GM11168 (cell line): ENCODE measurements at regions not wholly inside any gene's neighbourhood (a gene's known extent, or its start where the extent isn't known, plus 50 kb on each side); places are given as distances from the start of the nearest gene placed in this dataset.
"Not testable (repeated sequence)": the region's sequence is repeated elsewhere in the genome, so short reads cannot be mapped to it uniquely, and the experiment has no call there.

ENCODE experiments used
- in situ Hi-C: fragments of 300-500 bp; cut with MboI; formaldehyde crosslinking; loops from one replicate; pipeline ENCODE4 v1.12.0; 2022; ENCODE audit warnings: low sequenced_read_pairs; ENCODE audit not compliant: unreplicated experiment

DNA sequence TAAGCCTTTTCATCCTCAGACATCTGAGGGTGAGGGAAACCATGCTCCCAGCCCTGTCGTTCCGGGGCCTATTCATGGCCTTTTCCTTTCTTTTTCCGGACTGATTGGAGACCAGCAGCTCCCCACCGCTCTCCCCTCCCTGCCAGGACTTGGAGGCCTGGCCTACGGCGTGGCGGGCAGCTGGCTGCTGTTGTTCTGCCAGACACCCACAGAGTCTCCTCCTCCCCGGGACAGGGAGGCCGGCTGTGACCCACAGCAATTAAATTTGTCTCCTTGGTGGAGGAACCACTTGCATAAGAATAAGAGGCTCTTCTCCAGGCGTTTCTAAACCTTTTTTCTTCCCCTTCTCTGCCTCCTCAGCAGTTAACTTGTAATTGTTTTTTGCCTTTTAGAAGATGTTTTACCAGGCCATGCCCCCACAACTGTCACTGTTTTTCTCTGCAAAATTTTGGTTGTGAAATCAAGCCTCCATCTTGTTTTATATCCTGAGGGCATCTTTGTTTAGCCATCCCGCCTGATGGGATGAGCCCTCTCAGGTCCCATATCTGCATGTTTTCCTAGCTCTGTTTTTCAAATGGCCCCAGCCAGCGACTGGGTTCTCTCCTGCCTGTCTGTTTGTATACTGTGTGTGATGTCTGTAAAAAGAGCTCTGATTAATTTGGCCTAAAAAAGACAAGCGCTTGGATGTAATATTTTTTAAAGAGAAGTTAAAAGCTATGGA lies 1060.0 kb upstream of the DDX18 start:
- in situ Hi-C loops, result no loop called here

DNA sequence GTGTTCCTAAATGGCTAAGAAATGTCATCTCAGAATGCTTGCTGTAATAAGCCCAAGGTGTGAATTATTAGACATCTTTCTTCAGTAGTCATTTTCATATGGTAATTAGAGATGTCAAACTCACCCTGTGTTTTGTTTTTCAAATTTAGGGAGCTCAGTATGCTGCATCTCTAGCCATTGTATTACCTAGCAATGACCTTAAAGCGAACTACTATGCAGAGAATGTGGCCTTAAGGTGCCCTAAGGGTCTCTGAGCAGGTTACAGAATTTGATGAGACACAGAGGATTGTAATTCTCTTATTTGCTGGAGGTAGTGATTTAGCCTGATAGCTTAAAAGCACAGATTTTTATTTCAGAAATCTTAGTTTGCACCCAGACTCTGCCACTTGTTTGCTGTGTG lies 1052.6 kb upstream of the DDX18 start:
- in situ Hi-C loops, result no loop called here

GRCh38 chr2:116769514-116769913 lies 1045.0 kb upstream of the DDX18 start:
- in situ Hi-C loops, result no loop called here

- in situ Hi-C loops, result no loop called here
Measured at GRCh38 chr2:116776556-116776955, 1037.9 kb upstream of the DDX18 start.

DNA sequence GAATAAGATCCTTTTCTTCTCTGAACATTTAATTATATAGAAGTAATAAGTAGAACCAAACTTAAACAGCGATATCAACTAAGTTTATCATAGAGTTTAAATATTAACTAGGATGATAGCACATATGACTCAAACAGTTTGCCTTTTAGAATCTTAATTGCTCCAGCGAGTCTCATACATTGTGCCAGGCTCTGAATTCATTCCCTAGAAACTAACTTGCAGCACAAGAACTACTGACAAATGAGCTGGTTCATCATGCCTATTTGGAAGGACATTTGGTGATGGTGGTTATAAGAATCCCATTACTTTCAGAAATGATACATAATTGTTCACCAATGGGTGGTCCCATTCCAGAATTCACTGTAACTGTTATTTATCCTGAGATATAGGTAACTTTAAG lies 1026.6 kb upstream of the DDX18 start:
- in situ Hi-C loops, result no loop called here

DNA sequence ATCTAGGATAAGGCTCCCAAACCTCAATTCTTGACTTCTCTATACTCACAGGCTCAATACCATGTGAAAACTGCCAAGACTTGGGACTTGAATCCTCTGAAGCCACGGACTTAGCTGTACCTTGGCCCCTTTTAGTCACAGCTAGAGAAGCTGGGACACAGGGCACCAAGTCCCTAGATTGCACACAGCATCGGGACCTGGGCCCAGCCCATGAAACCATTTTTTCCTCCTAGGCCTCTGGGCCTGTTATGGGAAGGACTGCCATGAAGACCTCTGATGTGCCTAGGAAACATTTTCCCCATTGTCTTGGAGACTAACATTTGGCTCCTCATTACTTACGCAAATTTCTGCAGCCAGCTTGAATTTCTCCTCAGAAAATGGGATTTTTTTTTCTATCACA lies 1011.8 kb upstream of the DDX18 start:
- in situ Hi-C loops, result no loop called here

DNA sequence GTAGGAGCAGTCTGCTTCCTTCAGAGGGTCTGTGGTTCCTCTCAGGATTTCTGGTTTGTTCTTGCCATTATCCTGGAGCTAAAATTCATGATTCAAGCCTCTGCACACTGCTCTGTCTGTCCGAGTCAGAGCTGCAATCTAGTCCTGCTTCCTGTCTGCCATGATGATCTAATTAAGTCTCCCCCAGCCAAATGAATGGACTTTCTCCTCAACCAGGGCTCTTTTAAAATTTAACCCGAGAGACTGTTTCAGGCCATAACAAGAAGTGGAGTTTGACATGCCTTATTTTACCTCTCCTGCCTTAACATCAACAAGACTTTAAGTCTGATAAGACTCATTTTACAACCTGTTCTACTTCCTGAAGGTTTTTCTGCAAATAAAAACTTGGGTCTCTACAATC lies 1009.6 kb upstream of the DDX18 start:
- in situ Hi-C loops, result no loop called here

DNA sequence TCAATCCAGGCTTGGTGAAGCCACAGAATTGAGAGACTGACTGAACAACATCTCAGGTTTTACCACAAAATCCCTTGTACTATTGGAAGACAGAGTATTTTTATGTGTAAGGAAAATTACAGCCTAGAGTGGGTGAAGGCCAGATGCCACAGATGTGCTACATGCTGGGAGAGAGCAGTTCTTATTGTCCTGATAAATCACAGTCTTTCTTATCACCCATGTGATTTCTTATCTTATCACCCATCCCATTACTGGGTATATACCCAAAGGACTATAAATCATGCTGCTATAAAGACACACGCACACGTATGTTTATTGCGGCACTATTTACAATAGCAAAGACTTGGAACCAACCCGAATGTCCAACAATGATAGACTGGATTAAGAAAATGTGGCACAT lies 1008.0 kb upstream of the DDX18 start:
- in situ Hi-C loops, result not testable (repeated sequence)

DNA sequence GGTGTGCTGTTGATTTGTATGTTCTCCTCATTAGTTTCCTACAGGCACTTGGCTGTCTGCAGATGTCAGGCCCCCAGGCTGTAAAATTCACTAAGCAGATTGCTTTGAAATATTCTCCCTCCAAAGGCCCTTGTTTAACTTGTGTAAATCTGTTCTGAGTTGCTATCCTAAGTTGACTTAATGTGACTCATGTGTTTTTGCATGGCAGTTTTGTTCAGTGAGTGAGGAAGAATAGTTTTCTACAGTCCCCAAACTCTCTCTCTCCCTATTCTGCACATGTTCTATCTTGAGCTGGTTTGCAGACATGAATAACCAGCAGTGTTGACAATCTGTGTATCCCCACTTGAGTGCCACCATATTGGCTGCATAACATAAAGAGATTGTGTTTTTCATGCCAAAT lies 1005.4 kb upstream of the DDX18 start:
- in situ Hi-C loops, result no loop called here

GRCh38 chr2:116810071-116810470 lies 1004.4 kb upstream of the DDX18 start:
- in situ Hi-C loops, result no loop called here

DNA sequence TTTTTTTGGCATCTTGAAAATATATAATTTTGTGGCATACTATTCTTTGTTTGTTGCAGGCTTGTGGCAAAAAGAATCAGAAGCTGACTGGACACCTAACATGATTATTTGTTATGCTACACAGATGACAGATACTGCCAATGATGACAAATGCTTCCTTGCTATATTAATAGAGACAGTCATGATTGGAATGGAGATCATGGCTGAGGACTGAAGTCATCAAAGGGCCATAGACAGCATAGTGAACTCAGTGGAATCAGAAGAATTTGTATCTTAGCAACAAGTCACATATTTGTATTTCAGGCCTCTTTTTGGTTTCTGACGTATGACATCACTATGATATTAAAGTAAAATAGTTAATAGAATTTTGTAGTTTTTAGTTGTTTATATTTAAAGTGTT lies 1003.8 kb upstream of the DDX18 start:
- in situ Hi-C loops, result no loop called here

- in situ Hi-C loops, result no loop called here
Measured at GRCh38 chr2:116819355-116819754, 995.1 kb upstream of the DDX18 start.

GRCh38 chr2:116820986-116821385 lies 993.5 kb upstream of the DDX18 start:
- in situ Hi-C loops, result no loop called here

DNA sequence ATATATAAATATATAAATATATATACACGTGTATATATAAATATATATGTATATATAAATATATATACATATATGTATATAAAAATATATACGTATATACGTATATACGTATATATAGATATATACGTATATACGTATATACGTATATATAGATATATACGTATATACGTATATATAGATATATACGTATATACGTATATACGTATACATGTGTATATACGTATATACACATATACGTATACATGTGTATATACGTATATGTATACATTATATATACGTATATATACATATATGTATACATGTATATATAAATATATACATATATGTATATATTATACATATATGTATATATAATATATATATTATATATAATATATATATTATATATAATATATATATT lies 984.9 kb upstream of the DDX18 start:
- in situ Hi-C loops, result not testable (repeated sequence)

DNA sequence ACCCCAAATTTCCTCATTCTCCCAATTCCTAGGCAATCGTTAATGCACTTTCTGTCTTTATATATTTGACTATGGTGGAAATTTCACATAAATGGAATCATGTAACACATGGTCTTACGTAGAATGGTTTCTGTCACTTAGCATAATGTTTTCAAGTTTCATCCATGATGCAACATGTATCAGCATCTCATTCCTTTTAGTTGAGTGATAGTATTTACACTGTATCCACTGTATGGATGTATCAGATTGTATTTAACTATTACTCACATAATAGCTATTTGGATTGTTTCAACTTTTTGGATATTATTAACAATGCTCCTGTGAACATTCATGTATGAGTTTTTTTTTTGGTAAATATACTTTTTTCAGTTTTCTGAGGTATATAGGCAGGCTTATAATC lies 982.3 kb upstream of the DDX18 start:
- in situ Hi-C loops, result no loop called here

GRCh38 chr2:116833052-116833451 lies 981.4 kb upstream of the DDX18 start:
- in situ Hi-C loops, result no loop called here

GRCh38 chr2:116842164-116842563 lies 972.3 kb upstream of the DDX18 start:
- in situ Hi-C loops, result no loop called here

- in situ Hi-C loops, result no loop called here
Measured at GRCh38 chr2:116859708-116860107, 954.8 kb upstream of the DDX18 start.

DNA sequence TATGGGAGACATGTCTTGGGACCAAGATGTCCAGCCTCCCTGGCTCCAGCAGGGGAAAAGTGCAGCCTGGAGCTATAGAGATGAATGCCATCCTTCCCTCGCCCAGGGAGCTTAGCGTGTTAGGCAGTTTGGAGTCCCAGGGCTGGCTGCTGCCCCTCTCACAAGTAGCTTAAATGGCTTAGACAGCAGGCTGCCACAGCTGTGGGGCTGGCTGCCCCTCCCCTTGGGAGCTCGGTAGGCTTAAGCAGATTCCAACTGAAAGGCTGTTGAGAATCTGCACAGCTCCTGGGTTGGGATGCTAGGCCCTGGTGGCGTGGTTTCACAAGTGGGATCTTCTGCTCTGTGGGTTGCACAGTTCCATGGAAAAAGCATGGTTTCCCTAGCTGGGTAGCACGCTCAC lies 940.5 kb upstream of the DDX18 start:
- in situ Hi-C loops, result no loop called here

DNA sequence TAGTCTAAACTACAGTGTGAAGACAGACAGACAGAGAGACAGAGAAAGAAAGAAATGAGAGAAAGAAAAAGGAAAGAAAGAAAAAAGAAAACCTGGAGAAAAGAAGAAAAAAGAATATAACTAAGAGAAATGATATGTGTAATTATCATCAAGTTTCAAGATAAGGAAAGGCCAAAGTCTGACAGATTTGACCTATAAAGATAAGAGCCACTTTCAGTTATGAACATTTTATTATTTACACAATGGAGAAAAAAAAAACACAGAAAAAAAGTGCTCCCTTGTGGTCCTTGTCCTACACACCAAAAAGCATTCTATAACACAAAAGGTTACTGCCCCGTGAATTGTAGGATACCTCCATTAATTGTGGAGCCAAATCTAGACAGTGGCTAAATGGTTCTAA lies 937.2 kb upstream of the DDX18 start:
- in situ Hi-C loops, result no loop called here

GRCh38 chr2:116877944-116878343 lies 936.5 kb upstream of the DDX18 start:
- in situ Hi-C loops, result no loop called here

GRCh38 chr2:116879650-116880160 lies 934.8 kb upstream of the DDX18 start:
- in situ Hi-C loops, result no loop called here
